ENCODE measurements at regions not wholly inside any gene's neighbourhood (a gene's known extent, or its start where the extent isn't known, plus 50 kb on each side); places are given as distances from the start of the nearest gene placed in this dataset.

DNA sequence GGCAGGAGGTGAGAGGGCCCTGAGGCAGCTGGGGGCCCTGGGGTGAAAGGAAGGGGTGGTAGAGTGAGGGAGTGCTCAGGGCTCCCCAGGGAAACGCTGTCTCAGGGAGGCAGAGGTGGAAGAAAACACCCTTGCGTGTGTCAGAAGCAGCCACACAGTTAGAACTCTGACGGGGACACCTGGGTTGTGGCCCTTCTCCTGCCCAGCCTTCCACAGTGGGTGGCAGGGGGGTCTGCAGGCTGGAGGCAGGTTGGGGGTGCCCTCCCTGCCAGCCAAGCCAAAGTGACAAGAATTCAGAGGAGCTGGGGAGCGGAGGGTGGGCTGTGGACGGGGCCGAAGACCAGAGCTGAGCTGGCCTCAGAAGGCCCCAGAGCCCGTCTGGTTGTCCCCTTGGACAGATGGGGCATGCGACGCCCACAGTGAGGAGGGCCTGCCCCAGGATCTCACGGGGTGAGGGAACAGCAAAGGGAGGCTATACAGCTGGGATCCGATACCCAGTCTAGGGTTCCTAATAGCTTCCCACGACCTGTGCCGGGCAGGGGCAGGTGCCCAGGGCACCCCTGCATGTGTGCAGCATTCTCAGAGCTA, 105.2 kb upstream of the ADRA2C start:
- H3K36me3 Mint-ChIP-seq = peaks cover 2% of the 10 kb centered on the region

DNA sequence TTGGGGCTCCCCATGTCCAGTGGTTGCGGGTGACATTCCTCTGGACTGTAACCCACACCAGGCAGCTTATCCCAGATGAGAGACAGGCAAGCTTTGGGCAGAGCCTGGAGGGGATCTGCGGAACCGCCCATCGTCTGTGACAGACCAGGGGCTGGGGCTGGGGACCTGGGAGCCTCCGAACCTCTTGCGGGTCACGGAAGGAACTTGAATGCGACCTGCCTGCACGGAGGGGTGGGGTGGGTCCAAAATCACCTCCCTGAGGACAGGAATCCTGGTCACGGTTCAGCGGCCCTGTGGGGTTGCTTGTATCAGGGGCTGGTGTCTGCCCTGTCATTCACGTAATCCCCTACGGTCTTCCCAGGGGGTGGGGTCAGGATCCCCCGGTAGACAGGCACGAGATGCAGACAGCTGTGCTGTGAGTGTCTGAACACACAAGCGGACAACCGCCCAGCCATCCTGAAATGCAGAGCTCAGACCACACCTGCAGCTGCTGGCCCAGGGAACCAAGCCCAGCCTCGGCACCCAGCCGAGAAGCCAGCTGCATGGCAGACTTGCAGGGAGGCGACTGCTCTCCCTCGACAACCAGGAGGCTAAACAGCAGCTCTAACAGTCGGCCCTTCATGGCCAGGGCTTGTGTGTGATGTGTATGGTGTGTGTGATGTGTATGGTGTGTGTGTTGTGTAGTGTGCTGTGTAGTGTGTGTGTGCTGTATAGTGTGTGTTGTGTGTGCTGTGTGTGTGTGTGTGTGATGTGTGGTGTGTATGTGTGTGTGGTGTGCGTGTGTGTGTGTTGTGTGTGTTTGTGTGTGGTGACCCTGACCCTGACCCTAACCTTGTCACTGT, 105.9 kb upstream of the ADRA2C start:
- H3K27me3 Mint-ChIP-seq = peaks cover 23% of the 10 kb centered on the region
- H3K4me3 Mint-ChIP-seq = no peak overlapping the region

More for the DNA sequence above, 105.2 kb upstream of the ADRA2C start:
- peaks cover 3% of the 10 kb centered on the region for H3K9me3 Mint-ChIP-seq
- no peak for DNase-seq (ENCODE audit: low spot score in 2 of 2)
- peaks cover 22% of the 10 kb centered on the region for H3K4me1 Mint-ChIP-seq
- H3K27ac Mint-ChIP-seq = no peak overlapping the region
- no peak overlapping the region for H3K4me3 Mint-ChIP-seq
- ATAC-seq (ENCODE audit: low read depth) = no peak
- H3K27me3 Mint-ChIP-seq = peaks cover 26% of the 10 kb centered on the region

DNA sequence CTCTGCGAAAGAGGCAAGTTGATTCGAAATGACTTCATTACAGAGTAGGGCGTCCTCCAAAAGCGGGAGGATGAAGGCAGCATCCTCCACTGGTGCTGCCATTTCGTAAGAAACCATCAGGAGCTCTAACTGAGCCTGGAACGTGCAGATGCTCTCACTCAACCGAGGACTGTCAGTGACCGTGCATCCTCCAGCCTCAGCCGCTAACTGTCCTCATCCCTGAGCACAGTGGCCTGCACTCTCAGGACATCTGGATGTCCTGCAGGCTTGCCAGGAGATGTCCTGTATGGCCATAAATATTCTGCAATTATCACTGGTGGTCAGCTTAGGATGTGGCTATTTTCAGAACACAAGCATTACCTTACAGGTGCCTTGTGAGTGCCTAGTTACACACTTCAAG, 107.1 kb upstream of the ADRA2C start:
- H3K4me1 Mint-ChIP-seq = peaks cover 13% of the 10 kb centered on the region
- H3K36me3 Mint-ChIP-seq = no peaks in the 10 kb centered on the region
- peaks cover 24% of the 10 kb centered on the region for H3K27me3 Mint-ChIP-seq
- DNase-seq (ENCODE audit: low spot score in 2 of 2) = no peak
- ATAC-seq (ENCODE audit: low read depth) = no peak
- H3K27ac Mint-ChIP-seq = no peak overlapping the region
- H3K9me3 Mint-ChIP-seq = no peaks in the 10 kb centered on the region
- H3K4me3 Mint-ChIP-seq = no peak overlapping the region

More for the DNA sequence above, 105.9 kb upstream of the ADRA2C start:
- no peak for DNase-seq (ENCODE audit: low spot score in 2 of 2)
- no peak overlapping the region for H3K27ac Mint-ChIP-seq
- peaks cover 16% of the 10 kb centered on the region for H3K4me1 Mint-ChIP-seq
- H3K36me3 Mint-ChIP-seq = no peaks in the 10 kb centered on the region
- no peak for ATAC-seq (ENCODE audit: low read depth)
- H3K9me3 Mint-ChIP-seq = no peaks in the 10 kb centered on the region

GRCh38 chr4:3658530-3658913, 107.7 kb upstream of the ADRA2C start:
- Mint-ChIP-seq H3K27me3 (peaks cover 27% of the 10 kb centered on the region), H3K4me1 (peaks cover 13% of the 10 kb centered on the region), H3K36me3 (no peaks in the 10 kb centered on the region), H3K4me3 (no peak overlapping the region), H3K27ac (no peak overlapping the region), H3K9me3 (no peaks in the 10 kb centered on the region)
- DNase-seq (ENCODE audit: low spot score in 2 of 2) (no peak), ATAC-seq (ENCODE audit: low read depth) (no peak)

GRCh38 chr4:3657902-3658529, 108.2 kb upstream of the ADRA2C start:
- ATAC-seq (ENCODE audit: low read depth) (no peak), DNase-seq (ENCODE audit: low spot score in 2 of 2) (no peak)
- H3K36me3 Mint-ChIP-seq = no peaks in the 10 kb centered on the region
- no peak overlapping the region for H3K4me3 Mint-ChIP-seq
- H3K27me3 Mint-ChIP-seq = peaks cover 27% of the 10 kb centered on the region
- H3K9me3 Mint-ChIP-seq = no peaks in the 10 kb centered on the region
- H3K4me1 Mint-ChIP-seq = peaks cover 13% of the 10 kb centered on the region
- H3K27ac Mint-ChIP-seq = no peak overlapping the region

DNA sequence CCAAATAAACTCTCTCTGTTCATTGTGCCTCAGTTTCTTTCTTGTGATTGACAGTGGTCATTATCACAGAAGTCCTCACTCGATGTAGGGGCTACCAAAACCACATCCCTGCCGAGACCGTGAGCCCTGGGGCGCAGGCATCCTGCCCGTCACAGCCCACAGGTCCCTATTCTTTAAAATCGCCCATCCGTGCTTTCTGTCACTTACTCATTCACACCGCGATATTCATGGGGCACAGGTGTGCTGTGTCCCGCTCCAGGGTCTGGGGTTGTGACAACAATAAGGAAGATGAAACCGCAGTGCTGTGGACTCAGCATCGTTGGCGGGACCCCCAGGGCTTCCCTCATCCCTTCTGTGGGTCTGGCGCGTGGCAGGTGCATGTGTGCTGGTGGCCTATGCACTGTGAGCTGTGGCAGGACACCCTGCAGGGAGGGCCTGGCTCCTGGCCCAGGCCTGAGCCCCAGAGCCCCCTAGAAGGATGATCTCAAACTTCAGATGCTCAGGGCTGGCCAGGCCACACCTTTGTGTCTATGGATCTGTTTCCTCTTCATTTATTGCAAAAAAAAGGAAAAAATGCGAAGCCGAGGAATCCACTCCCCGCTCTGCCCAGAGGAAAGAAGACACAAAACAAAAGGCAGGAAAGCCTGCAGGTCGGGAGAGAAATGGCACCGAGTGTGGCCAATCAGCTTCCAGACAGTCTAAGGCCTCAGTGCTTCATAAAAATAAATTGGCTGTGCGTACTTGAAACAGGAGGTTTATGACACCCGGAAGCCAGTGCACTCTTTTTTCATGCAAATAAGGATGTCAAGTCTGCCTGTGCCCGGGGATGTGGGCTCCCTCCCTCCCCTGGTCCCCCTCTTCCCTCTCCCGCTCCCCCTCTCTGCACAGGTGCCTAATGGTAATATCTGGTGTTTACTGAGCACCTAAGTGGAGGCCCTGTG, 109.5 kb upstream of the ADRA2C start:
- no peaks in the 10 kb centered on the region for H3K9me3 Mint-ChIP-seq
- peaks cover 32% of the 10 kb centered on the region for H3K27me3 Mint-ChIP-seq
- no peak for DNase-seq (ENCODE audit: low spot score in 2 of 2)
- H3K36me3 Mint-ChIP-seq = no peaks in the 10 kb centered on the region
- peak; percentile 47 for ATAC-seq (ENCODE audit: low read depth)
- H3K4me1 Mint-ChIP-seq = peaks cover 13% of the 10 kb centered on the region
- H3K27ac Mint-ChIP-seq = no peak overlapping the region
- no peak overlapping the region for H3K4me3 Mint-ChIP-seq

GRCh38 chr4:3655963-3656362, 110.2 kb upstream of the ADRA2C start:
- ATAC-seq (ENCODE audit: low read depth) (no peak), DNase-seq (ENCODE audit: low spot score in 2 of 2) (no peak)
- no peaks in the 10 kb centered on the region for H3K36me3 Mint-ChIP-seq
- no peak overlapping the region for H3K4me3 Mint-ChIP-seq
- H3K27ac Mint-ChIP-seq = no peak overlapping the region
- peaks cover 31% of the 10 kb centered on the region for H3K27me3 Mint-ChIP-seq
- no peaks in the 10 kb centered on the region for H3K9me3 Mint-ChIP-seq
- peaks cover 13% of the 10 kb centered on the region for H3K4me1 Mint-ChIP-seq

DNA sequence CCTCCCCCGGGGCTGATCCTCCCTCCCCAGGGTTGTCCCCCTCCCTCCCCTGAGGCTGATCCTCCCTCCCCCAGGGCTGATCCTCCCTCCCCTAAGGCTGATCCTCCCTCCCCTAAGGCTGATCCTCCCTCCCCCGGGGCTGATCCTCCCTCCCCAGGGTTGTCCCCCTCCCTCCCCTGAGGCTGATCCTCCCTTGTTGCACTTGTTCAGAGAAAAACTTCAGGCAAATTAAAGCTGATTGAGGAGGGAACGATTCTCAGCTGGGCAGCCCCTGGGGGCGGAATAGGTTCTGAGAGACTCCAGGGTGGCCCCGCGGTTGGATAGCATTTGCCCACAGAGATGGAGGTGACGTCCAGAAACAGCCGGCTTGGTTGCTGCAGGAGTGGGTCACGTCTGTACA, 110.7 kb upstream of the ADRA2C start:
- ATAC-seq (ENCODE audit: low read depth) (no peak), DNase-seq (ENCODE audit: low spot score in 2 of 2) (no peak)
- no peak overlapping the region for H3K4me3 Mint-ChIP-seq
- H3K4me1 Mint-ChIP-seq = peaks cover 10% of the 10 kb centered on the region
- H3K27ac Mint-ChIP-seq = no peak overlapping the region
- no peaks in the 10 kb centered on the region for H3K9me3 Mint-ChIP-seq
- H3K27me3 Mint-ChIP-seq = peaks cover 27% of the 10 kb centered on the region
- H3K36me3 Mint-ChIP-seq = no peaks in the 10 kb centered on the region

GRCh38 chr4:3654036-3654807, 112.0 kb upstream of the ADRA2C start:
- H3K36me3 Mint-ChIP-seq = no peaks in the 10 kb centered on the region
- ATAC-seq (ENCODE audit: low read depth) (no peak), DNase-seq (ENCODE audit: low spot score in 2 of 2) (no peak)
- peaks cover 9% of the 10 kb centered on the region for H3K4me1 Mint-ChIP-seq
- no peaks in the 10 kb centered on the region for H3K9me3 Mint-ChIP-seq
- H3K27me3 Mint-ChIP-seq = peaks cover 23% of the 10 kb centered on the region
- no peak overlapping the region for H3K4me3 Mint-ChIP-seq
- H3K27ac Mint-ChIP-seq = no peak overlapping the region

DNA sequence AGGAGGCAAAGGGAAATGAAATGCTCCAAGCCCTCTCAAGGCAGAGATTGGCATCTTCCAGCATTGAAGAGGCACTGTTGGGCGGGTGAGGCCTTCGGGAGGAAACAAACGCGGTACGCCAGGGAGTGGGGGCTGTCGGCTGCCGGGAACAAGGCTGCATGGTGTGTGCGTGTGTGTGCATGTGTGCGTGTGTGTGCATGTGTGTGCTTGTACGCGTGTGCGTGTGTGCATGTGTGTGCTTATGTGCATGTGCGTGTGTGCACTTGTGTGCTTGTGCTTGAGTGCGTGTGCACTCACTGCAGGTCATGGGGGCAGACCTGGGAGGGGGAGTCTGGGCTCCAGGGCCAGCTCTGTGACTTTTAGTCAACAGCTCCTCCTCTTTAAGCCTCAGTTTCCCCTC, 113.6 kb upstream of the ADRA2C start:
- H3K36me3 Mint-ChIP-seq = no peaks in the 10 kb centered on the region
- peaks cover 18% of the 10 kb centered on the region for H3K27me3 Mint-ChIP-seq
- H3K27ac Mint-ChIP-seq = no peak overlapping the region
- H3K4me1 Mint-ChIP-seq = peaks cover 9% of the 10 kb centered on the region
- ATAC-seq (ENCODE audit: low read depth) (no peak), DNase-seq (ENCODE audit: low spot score in 2 of 2) (no peak)
- no peak overlapping the region for H3K4me3 Mint-ChIP-seq
- H3K9me3 Mint-ChIP-seq = no peaks in the 10 kb centered on the region

DNA sequence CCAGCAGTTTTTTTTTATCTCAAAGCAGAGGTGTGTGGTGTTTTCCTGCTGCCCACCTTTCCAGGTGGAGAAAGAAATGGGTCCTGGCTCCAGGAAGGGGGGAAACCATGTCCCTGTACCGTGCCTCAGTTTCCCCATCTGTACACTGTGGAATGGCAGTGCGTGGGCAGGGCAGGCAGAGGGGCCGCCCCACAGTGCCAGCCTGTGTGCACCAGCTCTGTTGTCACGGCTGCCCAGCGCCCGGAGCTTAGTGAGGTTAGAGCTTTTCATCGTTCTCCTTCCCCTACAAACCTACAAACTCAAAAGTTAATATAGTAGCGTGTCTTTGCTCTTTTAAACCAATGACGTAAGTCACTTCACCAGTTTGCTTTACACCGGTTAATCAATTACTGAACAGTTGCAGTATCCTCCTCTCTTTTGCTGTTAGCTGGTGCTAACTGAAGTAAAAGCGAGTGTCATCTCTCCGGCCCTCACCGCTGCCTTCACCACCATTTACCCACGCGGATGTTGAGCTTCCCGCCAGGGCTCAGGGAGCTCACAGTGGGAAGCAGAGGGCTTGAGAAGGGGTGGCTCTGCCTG, 114.8 kb upstream of the ADRA2C start:
- H3K27ac Mint-ChIP-seq = no peak overlapping the region
- H3K27me3 Mint-ChIP-seq = peaks cover 19% of the 10 kb centered on the region
- no peak for ATAC-seq (ENCODE audit: low read depth)

GRCh38 chr4:3649491-3649890, 116.7 kb upstream of the ADRA2C start:
- Mint-ChIP-seq H3K27ac (no peak overlapping the region), H3K4me3 (no peak overlapping the region), H3K36me3 (no peaks in the 10 kb centered on the region), H3K27me3 (peaks cover 17% of the 10 kb centered on the region), H3K9me3 (no peaks in the 10 kb centered on the region), H3K4me1 (no peaks in the 10 kb centered on the region)
- DNase-seq (ENCODE audit: low spot score in 2 of 2) (no peak), ATAC-seq (ENCODE audit: low read depth) (no peak)

More for the DNA sequence above, 114.8 kb upstream of the ADRA2C start:
- H3K9me3 Mint-ChIP-seq = no peaks in the 10 kb centered on the region
- no peak overlapping the region for H3K4me3 Mint-ChIP-seq
- no peaks in the 10 kb centered on the region for H3K36me3 Mint-ChIP-seq
- DNase-seq (ENCODE audit: low spot score in 2 of 2) = no peak
- peaks cover 4% of the 10 kb centered on the region for H3K4me1 Mint-ChIP-seq

DNA sequence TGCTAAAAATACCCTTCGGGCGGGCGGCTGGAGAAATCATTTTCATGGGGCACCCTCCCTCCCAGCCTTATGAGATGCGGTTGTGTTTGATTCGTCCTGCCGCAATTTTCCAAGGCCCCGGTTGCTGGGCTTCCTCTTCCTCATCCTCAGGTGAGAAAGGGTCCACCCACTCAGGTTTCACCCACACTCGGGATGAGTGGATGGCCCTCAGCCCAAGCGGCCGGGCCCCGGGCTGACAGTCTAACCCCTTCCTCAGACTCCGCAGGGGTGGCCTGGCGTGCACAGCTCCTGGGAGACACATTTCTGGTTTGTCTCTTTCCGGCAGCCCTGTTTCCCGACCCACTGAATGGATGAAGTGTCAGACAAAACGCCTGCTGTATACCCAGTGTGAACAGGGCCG, 116.5 kb upstream of the LRPAP1 start:
- DNase-seq (ENCODE audit: low spot score in 2 of 2) = no peak
- Mint-ChIP-seq H3K9me3 (no peaks in the 10 kb centered on the region), H3K4me1 (peaks cover 2% of the 10 kb centered on the region), H3K4me3 (no peak overlapping the region), H3K27me3 (peaks cover 18% of the 10 kb centered on the region), H3K36me3 (peaks cover 2% of the 10 kb centered on the region), H3K27ac (no peak overlapping the region)
- ATAC-seq (ENCODE audit: low read depth) = no peak
